H1 (cell line): ENCODE measurements at regions not wholly inside any gene's neighbourhood (a gene's known extent, or its start where the extent isn't known, plus 50 kb on each side); places are given as distances from the start of the nearest gene placed in this dataset.

Experiments used
- CTCF ChIA-PET: fragments of 300-600 bp; sonication (Branson Sonifier 250); formaldehyde crosslinking; loops from one replicate; lab custom pipeline; 2021; ENCODE audit not compliant: partially characterized antibody; lab: Charles Lee
- POLR2A ChIA-PET: fragments of 300-600 bp; sonication (Branson Sonifier 250); formaldehyde crosslinking; loops from one replicate; lab custom pipeline; 2021; ENCODE audit warnings: inconsistent platforms; ENCODE audit not compliant: partially characterized antibody; lab: Charles Lee
- DNase-seq, 2 experiments: peaks; one replicate each; pipeline versions ENCODE4 v3.0.0 to v3.0.0-alpha.2; 2010 to 2022; ENCODE audit warnings: low spot score in 2 of 2, low read depth in 1 of 2, mixed read lengths in 1 of 2
- FAIRE-seq: peaks from 2 replicates; lab custom pipeline; 2011; peaks lifted over from hg19 to GRCh38; lab: Jason Lieb, UNC
- H2AFZ ChIP-seq: 2 replicates; pipeline ENCODE4 v1.8.1; 2012; ENCODE audit warnings: low read length, inconsistent platforms
- H2AK5ac ChIP-seq: 2 replicates; pipeline ENCODE4 v1.6.1; 2013; ENCODE audit warnings: low read depth, low read length
- H2BK120ac ChIP-seq: replicated peaks from 2 replicates; pipeline ENCODE3; 2013; ENCODE audit warnings: low read depth, low read length, inconsistent platforms
- H2BK12ac ChIP-seq: 2 replicates; pipeline ENCODE4 v1.6.1; 2013; ENCODE audit warnings: low read depth, low read length
- H2BK15ac ChIP-seq: 2 replicates; pipeline ENCODE4 v1.6.1; 2013; ENCODE audit warnings: low read length
- H2BK20ac ChIP-seq: 2 replicates; pipeline ENCODE4 v1.6.1; 2013; ENCODE audit warnings: low read length
- H2BK5ac ChIP-seq: 2 replicates; pipeline ENCODE4 v1.6.1; 2013; ENCODE audit warnings: low read depth, low read length
- H3K14ac ChIP-seq: 2 replicates; pipeline ENCODE4 v1.6.1; 2013; ENCODE audit warnings: inconsistent platforms; ENCODE audit not compliant: insufficient read length
- H3K18ac ChIP-seq: 2 replicates; pipeline ENCODE4 v1.6.1; 2013; ENCODE audit warnings: low read length; ENCODE audit errors: extremely low read depth
- H3K23ac ChIP-seq: 2 replicates; pipeline ENCODE4 v1.6.1; 2013; ENCODE audit warnings: inconsistent platforms; ENCODE audit not compliant: insufficient read length
- H3K23me2 ChIP-seq: 2 replicates; pipeline ENCODE4 v1.6.1; 2013; ENCODE audit warnings: low read depth, low read length
- H3K27ac ChIP-seq: 2 replicates; pipeline ENCODE4 v1.6.1; 2011; ENCODE audit warnings: low read depth, low read length, inconsistent platforms
- H3K27me3 ChIP-seq, 4 experiments: replicated peaks in 1 of 4; 1 replicate in 1 of 4; 2 replicates in 3 of 4; pipeline versions ENCODE4 v1.6.1 to v1.8.1; 2011 to 2013; ENCODE audit warnings: low read length in 3 of 4, mild to moderate bottlenecking in 3 of 4, inconsistent platforms in 2 of 4, mixed read lengths in 2 of 4, moderate library complexity in 1 of 4; ENCODE audit not compliant: control insufficient read depth in 3 of 4, insufficient read depth in 3 of 4; ENCODE audit errors: extremely low read depth in 1 of 4
- H3K36me3 ChIP-seq, 4 experiments: 2 replicates each; pipeline versions ENCODE4 v1.6.1 to v1.8.1; 2011 to 2013; ENCODE audit warnings: mild to moderate bottlenecking in 4 of 4, low read length in 3 of 4, moderate library complexity in 2 of 4, control low read depth in 1 of 4, inconsistent platforms in 1 of 4; ENCODE audit not compliant: insufficient read depth in 4 of 4, control insufficient read depth in 2 of 4
- H3K4ac ChIP-seq: replicated peaks from 2 replicates; pipeline ENCODE3; 2013; ENCODE audit warnings: low read length, low read depth, mixed read lengths, inconsistent platforms; ENCODE audit not compliant: insufficient read length
- H3K4me1 ChIP-seq, 4 experiments: replicated peaks in 1 of 4; 1 replicate in 1 of 4; 2 replicates in 3 of 4; pipeline versions ENCODE4 v1.6.1 to v1.8.1; 2011 to 2013; ENCODE audit warnings: low read length in 3 of 4, inconsistent platforms in 2 of 4, mixed read lengths in 1 of 4; ENCODE audit not compliant: insufficient read depth in 4 of 4, control insufficient read depth in 3 of 4
- H3K4me2 ChIP-seq, 2 experiments: 2 replicates each; pipeline versions ENCODE4 v1.6.1 to v1.8.1; 2011 to 2013; ENCODE audit warnings: low read depth in 2 of 2, low read length in 2 of 2, control low read depth in 1 of 2, inconsistent platforms in 1 of 2, mild to moderate bottlenecking in 1 of 2; ENCODE audit not compliant: insufficient read depth in 1 of 2
- H3K4me3 ChIP-seq, 4 experiments: fragments of 200-600, 300-600 bp in 1 of 4; sonication (generic), shearing (Covaris generic), sonication (Bioruptor Twin) in 1 of 4; 2 replicates each; pipeline versions ENCODE4 v1.5.1 to v1.8.1; 2011 to 2016; ENCODE audit warnings: low read length in 4 of 4, low read depth in 3 of 4, control low read depth in 2 of 4, inconsistent platforms in 2 of 4, mild to moderate bottlenecking in 2 of 4, mixed read lengths in 1 of 4, moderate library complexity in 1 of 4; ENCODE audit not compliant: insufficient read depth in 2 of 4; ENCODE audit errors: extremely low read depth in 1 of 4
- H3K56ac ChIP-seq: replicated peaks from 2 replicates; pipeline ENCODE3; 2013; ENCODE audit warnings: low read depth, mild to moderate bottlenecking, mixed read lengths, low read length, inconsistent platforms; ENCODE audit not compliant: insufficient read length
- H3K79me1 ChIP-seq: 2 replicates; pipeline ENCODE4 v1.6.1; 2013; ENCODE audit warnings: low read depth, low read length, control low read depth
- H3K79me2 ChIP-seq, 2 experiments: 2 replicates each; pipeline versions ENCODE4 v1.6.1 to v1.8.1; 2012 to 2013; ENCODE audit warnings: low read length in 2 of 2, mild to moderate bottlenecking in 2 of 2, inconsistent platforms in 1 of 2; ENCODE audit not compliant: insufficient read depth in 2 of 2, control insufficient read depth in 1 of 2
- H3K9ac ChIP-seq, 4 experiments: replicated peaks in 1 of 4; 1 replicate in 1 of 4; 2 replicates in 3 of 4; pipeline versions ENCODE4 v1.6.1 to v1.8.1; 2011 to 2013; ENCODE audit warnings: low read depth in 3 of 4, low read length in 3 of 4, control low read depth in 2 of 4, mild to moderate bottlenecking in 2 of 4, moderate library complexity in 2 of 4, inconsistent platforms in 1 of 4; ENCODE audit errors: extremely low read depth in 1 of 4
- H3K9me3 ChIP-seq, 2 experiments: 2 replicates each; pipeline versions ENCODE4 v1.6.1 to v1.8.1; 2012 to 2013; ENCODE audit warnings: mild to moderate bottlenecking in 2 of 2, moderate library complexity in 2 of 2, control low read depth in 1 of 2, inconsistent platforms in 1 of 2, low read depth in 1 of 2, low read length in 1 of 2, mixed read lengths in 1 of 2; ENCODE audit not compliant: insufficient read depth in 2 of 2
- H4K20me1 ChIP-seq, 2 experiments: replicated peaks in 1 of 2; 2 replicates each; pipeline versions ENCODE3 to v1.8.1; 2011 to 2013; ENCODE audit warnings: inconsistent platforms in 2 of 2, low read length in 2 of 2, mild to moderate bottlenecking in 1 of 2; ENCODE audit not compliant: insufficient read depth in 2 of 2, control insufficient read depth in 1 of 2
- H4K5ac ChIP-seq: 2 replicates; pipeline ENCODE4 v1.6.1; 2013; ENCODE audit warnings: low read length, low read depth, mixed read lengths, inconsistent platforms; ENCODE audit not compliant: insufficient read length
- H4K8ac ChIP-seq: 2 replicates; pipeline ENCODE4 v1.8.0; 2013; ENCODE audit warnings: mild to moderate bottlenecking, moderate library complexity, low read length, inconsistent platforms; ENCODE audit not compliant: insufficient read depth; ENCODE audit errors: extremely low read depth
- H4K91ac ChIP-seq: replicated peaks from 2 replicates; pipeline ENCODE3; 2013; ENCODE audit warnings: low read length, mixed read lengths, inconsistent platforms; ENCODE audit not compliant: insufficient read length
- ATF2 ChIP-seq: IDR thresholded peaks from 2 replicates; pipeline ENCODE4 v1.6.1; 2012; ENCODE audit warnings: low read length, inconsistent platforms
- GTF2F1 ChIP-seq: IDR thresholded peaks from 2 replicates; pipeline ENCODE4 v1.6.1; 2012; ENCODE audit warnings: low read depth, low read length, improper control_type of control experiment, borderline replicate concordance
- JUN ChIP-seq: IDR thresholded peaks from 2 replicates; pipeline ENCODE4 v1.6.1; 2011; ENCODE audit warnings: low read depth, mild to moderate bottlenecking, improper control_type of control experiment, low read length
- SP2 ChIP-seq: IDR thresholded peaks from 2 replicates; pipeline ENCODE4 v1.6.1; 2012; ENCODE audit warnings: mild to moderate bottlenecking, low read length, inconsistent platforms
- WGBS, 2 experiments: shearing (Covaris generic) in 1 of 2; methylation state at CpG; one replicate each; pipeline versions ENCODE4 v1.1.6 to v1.1.7; 2013 to 2015; ENCODE audit warnings: low lambda C conversion rate in 2 of 2, mixed read lengths in 2 of 2, inconsistent platforms in 1 of 2, low coverage in 1 of 2, missing lambda C conversion rate in 1 of 2; ENCODE audit not compliant: insufficient replicate concordance in 2 of 2, insufficient coverage in 1 of 2, insufficient read length in 1 of 2; ENCODE audit errors: extremely low coverage in 1 of 2, missing lambda C conversion rate in 1 of 2; 5-methylcytosine and 5-hydroxymethylcytosine counted together

- Histone ChIP-seq H3K9me3 (no peaks in the 10 kb centered on the region), H3K27ac (no peak overlapping the region), H4K20me1 (no peaks in the 10 kb centered on the region), H3K18ac (no peak overlapping the region), H3K4ac (no peak overlapping the region), H3K14ac (no peak overlapping the region), H2BK20ac (no peak overlapping the region), H4K8ac (no peak overlapping the region), H3K79me1 (no peaks in the 10 kb centered on the region), H3K9ac (no peak overlapping the region), H2BK120ac (no peak overlapping the region), H2BK5ac (no peak overlapping the region), H3K4me3 (no peak overlapping the region), H4K91ac (no peak overlapping the region), H3K23ac (no peak overlapping the region), H3K79me2 (no peaks in the 10 kb centered on the region), H2BK15ac (no peak overlapping the region), H3K23me2 (no peaks in the 10 kb centered on the region), H2BK12ac (no peak overlapping the region), H2AFZ (0 out of 2 replicates have a peak overlapping the region, but pooled peaks have one; percentile 40), H2AK5ac (no peak overlapping the region), H3K4me1 (no peaks in the 10 kb centered on the region; a peak in 1 of 7 replicates), H4K5ac (no peak overlapping the region), H3K56ac (no peak overlapping the region), H3K27me3 (no peaks in the 10 kb centered on the region), H3K36me3 (no peaks in the 10 kb centered on the region), H3K4me2 (no peak overlapping the region)
- POLR2A ChIA-PET: no interaction called here
- FAIRE-seq (no peak), DNase-seq (no peak)
- 84% methylated on average over 18 of the region's 18 CpGs; no CpG with 5 or more reads in 1 of the 2 experiments for WGBS, 2 experiments
- TF ChIP-seq SP2 (no peak), ATF2 (no peak), GTF2F1 (no peak), JUN (no peak)
- CTCF ChIA-PET: no interaction called here
Observed at GRCh38 chr14:83638748-83639504, 1891.0 kb upstream of the FLRT2 start.
